ENCODE measurements at regions not wholly inside any gene's neighbourhood (a gene's known extent, or its start where the extent isn't known, plus 50 kb on each side); places are given as distances from the start of the nearest gene placed in this dataset.
"Not testable (repeated sequence)": the region's sequence is repeated elsewhere in the genome, so short reads cannot be mapped to it uniquely, and the experiment has no call there.

DNA sequence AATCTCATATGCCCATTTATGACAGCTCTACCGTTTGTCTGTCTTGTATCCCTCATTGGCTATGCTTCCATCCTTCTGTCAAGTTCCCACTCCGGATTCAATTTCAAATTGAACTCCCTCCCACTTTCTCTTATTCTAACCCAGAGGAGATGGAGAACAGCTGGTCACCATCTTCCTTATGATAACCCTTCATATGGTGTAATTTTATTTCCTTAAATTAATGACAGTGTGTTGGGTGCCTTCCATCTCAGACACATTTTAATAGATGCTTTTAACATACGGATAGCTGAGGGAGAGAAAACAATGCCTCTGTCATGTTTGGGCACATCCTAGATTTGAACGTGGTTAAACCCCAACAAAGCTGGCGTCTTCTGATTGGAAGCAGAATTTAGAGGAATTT, 103.0 kb upstream of the PLXNA2 start:
- DNase-seq: no peak

DNA sequence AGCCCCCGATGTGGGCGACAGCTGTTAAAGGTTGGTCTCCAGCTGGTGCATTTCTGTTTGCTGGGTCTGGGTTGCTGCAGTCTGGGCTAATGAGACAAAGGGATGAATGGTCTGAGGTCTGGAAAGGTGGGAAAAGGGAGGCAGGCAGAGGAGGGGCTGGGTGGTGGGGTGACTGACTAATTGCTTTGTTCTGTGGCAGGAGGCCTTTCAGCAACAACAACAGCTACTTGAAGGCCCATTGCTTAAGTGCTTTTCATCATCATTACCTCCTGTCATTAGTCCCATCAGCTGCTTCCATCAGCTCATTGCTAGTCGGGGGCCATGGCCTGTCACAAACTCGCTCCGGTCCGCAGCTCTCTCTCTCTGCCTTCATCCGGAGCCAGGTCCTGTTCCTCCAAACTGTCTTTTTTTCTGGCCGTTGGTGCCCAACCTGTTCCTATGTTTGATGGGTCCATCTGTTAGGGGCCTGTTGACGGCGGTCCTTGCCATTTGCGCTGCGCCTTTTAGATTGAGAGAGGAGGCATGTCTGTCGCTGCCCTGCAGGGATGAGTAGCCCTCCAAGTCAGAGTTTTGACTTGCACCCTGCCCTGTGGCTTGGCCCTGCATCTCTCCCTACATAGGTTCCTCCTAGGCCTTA, 105.6 kb upstream of the PLXNA2 start:
- DNase-seq: no peak

DNA sequence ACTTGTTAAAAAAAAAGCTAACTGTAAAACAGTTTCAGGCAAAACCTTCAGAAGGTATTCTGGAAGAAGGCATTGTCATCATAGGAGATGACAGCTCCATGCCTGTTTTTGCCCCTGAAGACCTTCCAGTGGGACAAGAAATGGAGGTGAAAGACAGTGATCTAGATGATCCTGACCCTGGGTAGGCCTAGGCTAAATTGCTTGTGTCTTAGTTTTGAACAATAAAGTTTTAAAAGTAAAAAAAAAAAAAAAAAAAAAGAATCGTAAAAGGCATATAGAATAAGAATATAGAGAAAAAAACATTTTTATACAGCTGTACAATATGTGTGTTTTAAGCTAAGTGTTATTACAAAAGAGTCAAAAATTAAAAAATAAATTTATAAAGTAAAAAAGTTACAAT, 106.6 kb upstream of the PLXNA2 start:
- no peak for DNase-seq

DNA sequence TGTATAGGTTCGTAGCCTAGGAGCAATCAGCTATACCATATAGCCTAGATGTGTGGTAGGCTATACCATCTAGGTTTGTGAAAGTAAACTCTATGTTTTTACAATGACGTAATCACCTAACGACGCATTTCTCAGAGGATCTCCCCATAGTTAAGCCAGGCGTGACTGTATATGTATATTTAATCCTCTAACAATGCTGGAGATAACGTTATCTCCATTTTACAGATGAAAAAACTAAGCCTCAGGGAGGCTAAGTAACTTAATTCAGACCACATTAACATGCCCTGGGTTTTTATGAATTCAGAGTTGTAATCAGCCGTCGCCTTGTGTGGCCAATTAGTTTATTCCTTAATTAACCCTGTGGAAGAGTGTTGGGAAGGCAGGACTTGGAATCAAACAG, 107.7 kb upstream of the PLXNA2 start:
- DNase-seq: no peak

DNA sequence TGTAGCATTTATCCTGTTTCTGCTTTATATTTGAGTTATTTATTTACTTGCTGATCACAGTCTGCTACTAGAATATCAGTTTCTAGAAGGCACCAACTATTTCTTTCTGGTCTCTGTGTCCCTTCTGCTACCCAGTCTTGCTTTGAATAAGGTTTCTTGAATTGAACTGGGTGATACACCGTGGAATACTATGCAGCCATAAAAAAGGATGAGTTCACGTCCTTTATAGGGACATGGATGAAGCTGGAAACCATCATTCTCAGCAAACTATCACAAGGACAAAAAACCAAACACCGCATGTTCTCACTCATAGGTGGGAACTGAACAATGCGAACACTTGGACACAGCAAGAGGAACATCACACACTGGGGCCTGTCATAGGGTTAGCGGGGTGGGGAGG, 109.6 kb upstream of the PLXNA2 start:
- DNase-seq: not testable (repeated sequence)

DNA sequence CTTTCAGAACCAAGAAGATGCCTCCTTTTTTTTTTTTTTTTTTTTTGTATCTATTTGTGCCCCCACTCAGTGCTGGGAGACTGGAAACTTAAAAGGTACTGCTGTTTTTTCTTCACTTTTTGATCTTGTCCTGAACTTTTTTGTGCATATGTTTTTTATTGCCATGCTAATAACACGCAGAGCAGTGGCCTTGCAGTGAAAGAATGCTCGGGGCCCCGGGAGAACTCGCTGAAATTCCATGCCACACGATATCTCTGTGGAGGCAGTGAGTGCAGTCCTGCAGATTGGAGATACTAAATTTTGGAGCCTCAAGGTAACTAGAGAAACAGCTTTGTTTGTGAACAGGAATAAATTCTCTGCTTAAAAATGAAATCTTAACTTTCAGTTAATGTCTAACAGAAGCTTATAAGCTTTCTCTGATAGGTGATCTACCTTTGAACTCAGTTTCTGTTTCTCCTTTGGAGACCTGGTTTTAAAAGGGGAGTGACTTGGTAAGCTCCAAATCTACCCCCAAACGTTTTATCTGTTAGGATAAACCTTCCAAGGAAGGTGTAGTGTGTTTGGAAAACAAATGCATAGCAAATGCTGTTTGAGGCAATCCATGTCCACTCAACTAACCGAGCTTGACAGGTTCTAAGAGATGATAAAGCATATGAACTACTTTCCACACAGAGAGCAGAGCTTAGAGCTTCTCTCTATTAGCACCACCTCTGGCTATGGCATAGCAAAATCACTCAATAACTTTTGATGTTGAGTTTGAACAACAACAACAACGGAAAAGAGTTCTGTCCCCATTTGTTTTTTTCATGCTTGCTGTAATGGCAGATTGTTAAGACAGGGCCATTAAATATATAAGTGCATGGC, 113.7 kb upstream of the PLXNA2 start:
- DNase-seq: no peak

DNA sequence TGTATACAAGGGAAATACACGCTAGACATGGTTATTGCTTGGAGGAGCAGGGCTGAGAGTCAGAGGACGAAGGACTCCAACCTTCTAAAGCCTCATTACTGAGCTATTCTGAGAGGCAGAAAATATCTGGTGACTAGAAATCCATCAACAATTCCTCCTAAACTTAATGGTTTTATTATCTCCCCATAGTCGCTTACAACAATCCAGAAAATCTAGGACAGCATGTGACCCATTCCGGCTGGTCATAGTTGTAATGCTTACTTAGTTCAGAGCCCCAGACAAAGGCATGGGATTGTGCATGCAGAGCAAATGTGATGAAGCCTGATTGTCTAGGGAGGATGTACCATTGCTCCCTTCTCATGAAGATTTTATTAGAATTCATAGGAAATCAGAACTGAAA, 114.5 kb upstream of the PLXNA2 start:
- DNase-seq: no peak

DNA sequence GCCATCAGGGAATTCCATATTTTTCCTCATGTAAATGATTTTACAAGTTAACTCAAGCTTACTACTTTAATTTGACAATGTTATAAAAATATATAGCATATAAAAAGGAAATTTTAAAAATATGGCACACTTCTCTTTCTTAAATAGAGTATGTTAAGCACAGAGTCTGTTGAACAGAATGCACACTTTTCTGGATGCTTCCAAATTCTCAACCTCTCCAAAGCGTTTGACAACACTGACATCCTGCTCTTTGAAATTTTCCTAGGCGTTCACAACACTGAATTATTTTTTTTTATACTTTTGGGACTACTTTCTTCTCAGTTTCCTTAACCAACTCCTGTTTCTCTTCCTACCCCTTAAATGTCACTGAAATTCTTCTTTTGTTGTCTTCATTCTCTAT, 117.8 kb upstream of the PLXNA2 start:
- no peak for DNase-seq

DNA sequence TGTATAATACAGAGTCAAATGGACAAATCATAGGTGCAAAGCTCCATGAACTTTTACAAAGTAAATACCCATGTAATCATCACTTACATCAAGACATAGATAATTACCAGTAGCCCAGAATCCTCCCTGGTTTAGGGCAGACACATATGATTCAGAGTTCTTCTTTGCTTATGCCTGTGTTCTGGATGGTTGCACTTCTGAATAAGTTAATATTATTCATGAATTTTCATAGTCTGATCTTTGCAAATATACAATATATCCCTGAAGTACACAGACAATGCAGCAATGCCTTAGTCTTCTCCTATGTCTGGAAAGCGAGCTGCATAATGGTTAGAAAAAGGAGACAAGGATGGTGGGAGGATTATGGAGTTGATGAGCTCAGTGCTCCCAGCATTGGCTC, 122.4 kb upstream of the PLXNA2 start:
- no peak for DNase-seq

DNA sequence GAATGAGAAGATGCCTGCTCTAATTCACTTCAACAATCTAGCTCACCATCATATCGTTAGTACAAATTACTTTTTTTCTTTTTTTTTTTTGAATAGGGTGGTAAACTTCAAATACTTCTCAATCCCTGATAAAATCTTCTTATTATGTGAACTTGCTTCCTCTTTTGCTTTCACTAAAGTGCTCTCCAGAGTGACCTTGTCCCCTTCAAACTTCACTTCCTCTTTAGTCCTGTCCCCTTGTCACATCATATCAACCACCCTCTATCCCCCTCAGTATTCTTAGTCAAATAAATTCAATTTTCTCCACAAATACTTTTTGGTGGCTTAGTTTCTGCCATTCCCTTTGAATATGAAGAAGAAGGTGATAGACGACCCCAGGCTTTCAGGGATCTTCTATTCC, 124.9 kb upstream of the PLXNA2 start:
- no peak for DNase-seq

DNA sequence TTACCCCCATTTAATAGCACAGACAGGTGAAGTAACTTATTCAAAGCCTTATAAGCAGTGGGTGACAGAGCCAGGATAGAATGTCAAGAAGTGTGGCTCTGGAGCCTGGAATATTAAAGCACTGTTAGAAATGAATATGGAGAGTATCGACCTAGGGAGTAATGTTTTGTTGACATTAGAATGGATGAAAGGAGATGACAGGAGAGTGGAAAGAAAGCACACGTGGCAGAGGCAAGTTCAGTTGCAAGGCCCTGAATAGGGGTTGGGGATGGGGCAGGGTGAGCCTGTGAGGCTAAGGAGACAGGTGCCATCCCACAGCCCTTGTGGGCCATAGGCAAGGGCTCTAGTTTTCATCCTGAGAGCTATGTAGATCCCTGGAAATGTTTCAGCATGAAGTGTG, 125.5 kb upstream of the PLXNA2 start:
- DNase-seq: no peak

DNA sequence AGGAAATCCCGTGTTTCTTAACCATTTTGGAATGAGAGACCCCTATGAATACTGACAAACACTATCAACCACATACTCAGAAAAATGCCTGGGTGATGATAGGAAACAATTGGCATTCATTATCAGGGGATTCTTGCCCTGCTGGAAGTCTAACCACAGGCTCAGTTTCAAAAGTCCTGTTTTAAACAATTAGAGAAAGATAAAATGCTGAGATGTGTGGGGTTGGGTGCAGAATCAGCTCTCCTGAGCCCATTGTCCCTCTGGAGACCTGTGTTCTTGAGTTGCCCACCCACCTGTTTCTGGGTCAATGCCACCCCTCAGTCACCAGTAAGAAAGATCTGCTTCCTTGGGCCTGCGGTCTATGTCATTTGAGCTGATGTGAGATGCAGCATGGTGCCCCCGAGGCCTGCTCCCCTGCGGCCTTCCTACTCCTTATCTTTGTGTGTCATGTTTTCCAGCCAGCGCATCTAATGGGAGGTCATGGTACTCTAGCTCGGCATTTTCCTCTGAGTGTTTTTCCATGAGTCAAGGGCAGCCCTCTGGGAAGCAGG, 130.3 kb upstream of the PLXNA2 start:
- DNase-seq: no peak

DNA sequence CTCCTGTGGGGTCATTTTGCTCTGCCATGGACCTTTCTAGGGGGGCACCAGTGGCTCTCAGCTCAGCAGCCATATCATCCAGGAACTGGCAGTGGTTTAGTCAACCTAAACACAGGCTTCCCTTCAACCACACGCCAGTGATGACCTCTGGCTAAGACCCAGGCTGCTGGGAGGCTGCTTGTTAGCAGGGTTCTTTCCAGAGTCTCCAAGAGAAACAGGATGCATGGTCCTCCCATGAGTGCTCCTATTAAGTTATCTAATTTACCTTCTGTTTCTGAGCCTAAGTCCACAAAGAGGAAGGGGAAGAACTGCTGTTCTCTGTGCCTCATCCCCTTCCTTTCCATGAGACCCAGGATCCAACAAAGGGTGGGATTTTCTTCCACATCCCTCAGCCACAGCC, 137.3 kb upstream of the PLXNA2 start:
- no peak for DNase-seq

DNA sequence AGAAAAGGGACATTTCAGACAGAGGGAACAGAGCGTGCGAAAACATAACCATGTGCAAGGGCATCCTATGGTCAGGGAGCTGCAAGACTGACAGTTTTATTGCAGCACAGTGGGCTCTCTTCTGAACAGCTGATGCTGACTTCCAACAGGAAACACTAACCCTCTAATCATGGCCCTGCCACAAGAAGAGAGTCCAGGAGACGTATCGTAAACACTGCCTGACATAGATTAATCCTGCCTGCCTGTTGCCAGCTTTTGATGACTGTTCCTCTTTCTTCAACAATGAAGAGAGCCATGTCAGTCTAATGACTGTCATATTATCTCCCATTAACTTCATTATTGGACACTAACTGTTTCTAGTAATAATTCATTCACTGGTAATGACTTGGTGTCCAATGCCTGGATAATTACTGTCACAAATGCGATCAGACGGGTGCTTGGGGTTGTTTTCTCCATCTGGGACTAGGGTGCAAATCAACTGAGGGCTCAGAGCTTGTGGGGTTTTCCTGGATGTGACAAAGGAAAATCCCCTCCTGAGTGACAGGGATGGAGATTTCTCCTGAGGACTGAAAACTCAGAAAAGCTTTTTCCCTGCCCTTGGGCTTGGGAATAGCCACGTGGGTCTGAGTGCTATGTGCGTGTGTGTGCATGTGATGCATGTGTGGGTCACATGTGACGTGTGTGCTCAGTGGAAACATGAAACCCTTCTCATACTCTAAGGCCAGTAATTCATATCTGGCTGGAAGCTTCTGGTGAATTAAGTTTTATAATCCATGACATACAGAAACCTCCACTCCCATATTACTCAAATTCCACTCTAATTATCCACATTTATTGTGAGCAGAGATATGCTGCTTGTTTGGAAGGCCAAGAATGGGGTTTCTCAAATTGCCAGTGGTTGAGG, 144.0 kb upstream of the PLXNA2 start:
- no peak for DNase-seq

DNA sequence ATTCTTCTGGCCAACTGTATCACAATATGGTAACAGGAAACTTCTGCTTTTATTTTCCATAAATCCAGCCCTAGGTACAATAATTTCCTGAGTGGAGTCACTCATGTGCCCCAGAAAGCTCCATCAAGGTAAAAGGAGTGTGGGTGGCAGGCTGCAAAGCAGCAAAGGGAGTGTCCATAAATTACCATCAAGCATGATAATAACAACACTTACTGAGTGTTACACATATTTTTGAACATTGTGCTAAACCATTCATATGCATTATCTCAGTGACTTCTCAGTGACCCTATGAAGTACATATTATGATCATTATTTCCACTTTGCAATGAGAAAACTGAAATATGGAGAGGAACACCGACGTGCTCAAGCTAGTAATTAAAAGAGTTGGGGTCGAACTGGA, 149.2 kb upstream of the PLXNA2 start:
- DNase-seq: no peak

DNA sequence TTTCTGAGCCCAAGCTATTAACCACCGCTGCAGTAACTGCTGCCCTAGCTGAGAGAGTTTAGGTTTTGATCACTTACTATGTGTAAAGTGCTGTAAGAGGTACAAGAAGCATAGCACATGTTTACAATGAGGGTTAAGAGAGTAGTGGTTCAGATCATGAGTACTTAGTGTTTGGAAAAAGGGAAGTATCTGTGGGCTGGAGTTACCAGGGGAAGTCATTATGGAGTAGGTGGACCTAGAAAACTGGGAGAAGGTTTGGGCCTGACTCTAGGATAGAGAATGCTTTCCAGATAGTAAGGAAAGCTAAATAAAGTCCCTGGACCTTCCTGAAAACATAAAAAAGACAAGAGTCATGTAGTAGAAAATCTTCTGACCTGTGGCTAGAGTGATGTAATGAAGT, 149.6 kb upstream of the PLXNA2 start:
- DNase-seq: no peak

DNA sequence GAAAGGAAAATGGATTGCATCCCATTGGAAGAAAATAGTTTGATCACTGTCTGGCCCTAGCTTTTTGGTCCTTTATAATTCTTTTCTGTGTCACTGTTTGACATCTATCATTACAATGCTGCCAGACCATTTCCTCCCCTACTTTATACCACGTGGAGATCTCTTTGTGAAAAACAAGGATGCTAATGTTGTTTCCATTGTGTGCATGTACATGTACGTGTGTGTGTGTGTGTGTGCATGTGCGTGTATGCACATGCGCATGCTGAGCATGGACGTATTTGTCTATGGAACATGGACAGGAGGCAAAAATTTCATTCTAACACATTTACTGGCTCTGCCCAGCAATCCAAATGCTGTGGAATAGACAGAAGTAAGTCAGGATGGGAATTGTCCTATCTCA, 153.1 kb upstream of the PLXNA2 start:
- no peak for DNase-seq

DNA sequence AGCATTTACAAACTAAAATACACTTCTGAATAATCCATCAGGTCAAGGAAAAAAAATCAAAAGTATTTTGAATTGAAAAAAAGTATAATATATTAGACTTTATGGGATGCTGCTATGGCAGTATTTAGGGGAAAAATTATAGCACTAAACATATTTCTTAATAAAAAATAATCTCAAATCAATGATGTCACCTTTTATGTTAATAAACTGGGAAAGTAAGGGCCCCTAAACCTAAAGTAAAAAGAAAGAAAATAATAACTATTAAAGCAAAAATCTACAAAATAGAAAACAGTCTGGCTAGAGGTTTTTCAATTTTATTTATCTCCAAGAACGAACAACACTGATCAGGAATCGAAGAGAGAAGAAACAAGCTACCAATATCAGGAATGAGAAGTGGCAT, 160.8 kb upstream of the PLXNA2 start:
- no peak for DNase-seq

DNA sequence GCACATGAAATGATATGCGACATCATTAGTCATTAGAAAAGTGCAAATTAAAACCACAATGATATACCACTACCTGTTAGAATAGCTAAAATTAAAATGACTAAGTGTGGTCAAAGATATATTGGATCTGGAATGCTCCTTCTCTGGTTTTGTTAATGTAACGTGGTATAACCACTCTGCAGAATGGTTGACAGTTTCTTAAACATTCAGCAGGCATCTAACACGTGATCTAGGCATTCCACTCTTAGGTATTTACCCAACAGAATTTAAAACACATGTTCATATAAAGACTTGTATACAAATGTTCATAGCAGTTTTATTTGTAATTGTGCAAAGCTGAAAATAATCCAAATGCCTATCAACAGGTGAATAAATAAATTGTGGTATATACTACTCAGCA, 165.0 kb upstream of the PLXNA2 start:
- DNase-seq: no peak

DNA sequence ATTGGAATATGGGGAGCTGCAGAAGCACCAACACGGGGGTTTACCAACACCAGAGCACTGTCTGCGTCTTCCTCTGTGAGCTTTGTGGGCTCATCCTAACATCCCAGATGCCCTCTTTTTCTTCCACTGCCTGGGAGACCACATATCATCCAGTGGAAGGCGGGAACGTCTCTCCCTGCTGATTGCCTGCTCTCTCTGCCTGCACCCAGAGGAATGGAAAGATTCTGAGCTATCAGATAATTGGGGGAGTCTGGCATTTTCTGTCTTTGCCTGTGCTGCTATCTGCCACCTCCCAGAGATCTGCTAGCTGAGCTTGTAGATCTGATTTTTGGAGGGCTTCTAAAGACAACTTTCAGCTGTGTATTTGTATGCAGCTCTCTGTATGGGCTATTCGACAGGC, 166.2 kb upstream of the PLXNA2 start:
- DNase-seq: no peak

DNA sequence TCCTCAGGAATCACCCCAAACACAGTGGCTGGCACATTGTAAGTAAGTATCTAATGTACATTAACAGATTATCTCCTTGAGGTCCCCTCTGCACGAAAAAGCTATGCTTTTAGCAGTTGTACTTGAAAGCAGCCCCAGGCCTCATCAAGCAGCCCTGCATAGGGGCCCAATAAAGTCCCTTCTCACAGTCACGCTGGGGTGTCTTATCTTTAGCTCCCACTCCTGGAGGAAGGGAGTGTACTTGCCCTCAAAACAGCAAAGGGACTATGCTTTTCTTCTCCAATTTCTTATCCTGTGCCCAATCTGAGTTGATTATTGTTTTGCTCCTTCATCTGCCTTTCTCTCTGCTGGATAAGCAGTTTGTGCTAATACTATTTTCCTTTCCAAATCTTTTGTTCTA, 168.8 kb upstream of the PLXNA2 start:
- no peak for DNase-seq

DNA sequence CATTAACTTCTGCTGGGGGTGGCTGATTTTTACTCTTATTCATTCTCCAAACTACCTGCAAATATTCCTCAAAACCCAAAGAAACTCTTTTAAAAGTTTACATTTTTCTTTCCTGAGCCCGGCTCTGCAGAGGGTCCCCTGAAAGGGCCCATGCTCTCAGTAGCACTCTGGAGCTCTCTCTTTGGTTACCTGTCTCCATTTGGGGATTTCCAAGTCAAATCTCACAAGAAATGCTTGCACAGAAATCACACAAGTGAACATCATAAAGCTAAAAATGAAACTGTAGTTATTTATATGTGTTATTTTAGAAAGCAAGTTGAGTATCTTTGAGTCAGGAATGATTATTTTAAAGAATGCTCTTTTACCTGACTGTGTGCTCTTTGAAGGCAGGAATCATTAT, 174.5 kb upstream of the PLXNA2 start:
- no peak for DNase-seq

Measured in amygdala (tissue), 56 donors.